ENCODE measurements at regions not wholly inside any gene's neighbourhood (a gene's known extent, or its start where the extent isn't known, plus 50 kb on each side); places are given as distances from the start of the nearest gene placed in this dataset.

GRCh38 chr7:25545124-25546008 is 317.1 kb upstream of the NPVF start:
- no peak overlapping the region for H3K4me3 ChIP-seq (replicated peaks; ENCODE audit: insufficient read depth, low read length)
- no peak overlapping the region for H3K27ac ChIP-seq (replicated peaks)
- no peak for DNase-seq (ENCODE audit: low read depth in 1 of 2, low spot score in 1 of 2)
- H3K27me3 ChIP-seq (ENCODE audit: insufficient read depth, poor library complexity, severe bottlenecking): peaks cover 3% of the 10 kb centered on the region
- TF ChIP-seq CTCF (IDR thresholded peaks at IDR 0.05; ENCODE audit: insufficient read depth, low read length): no peak
- TF ChIP-seq GABPA (IDR thresholded peaks at IDR 0.05; ENCODE audit: low read depth): no peak

- no peak overlapping the region for H3K4me3 ChIP-seq (replicated peaks; ENCODE audit: insufficient read depth, low read length)
- H3K27ac ChIP-seq (replicated peaks): no peak overlapping the region
- TF ChIP-seq CTCF (IDR thresholded peaks at IDR 0.05; ENCODE audit: insufficient read depth, low read length) (no peak), POLR2AphosphoS5 (IDR thresholded peaks at IDR 0.05; ENCODE audit: low read depth) (no peak), GABPA (IDR thresholded peaks at IDR 0.05; ENCODE audit: low read depth) (no peak), REST (IDR thresholded peaks at IDR 0.05; ENCODE audit: insufficient replicate concordance, low read depth) (no peak), SPI1 (IDR thresholded peaks at IDR 0.05; ENCODE audit: borderline replicate concordance, low read depth) (no peak)
- no peak for DNase-seq (ENCODE audit: low read depth in 1 of 2, low spot score in 1 of 2)
- H3K27me3 ChIP-seq (ENCODE audit: insufficient read depth, poor library complexity, severe bottlenecking): peaks cover 3% of the 10 kb centered on the region
Observed at GRCh38 chr7:25546306-25546705, 318.0 kb upstream of the NPVF start.

- TF ChIP-seq REST (IDR thresholded peaks at IDR 0.05; ENCODE audit: insufficient replicate concordance, low read depth): no peak
- no peak for TF ChIP-seq GABPA (IDR thresholded peaks at IDR 0.05; ENCODE audit: low read depth)
- no peak for TF ChIP-seq POLR2AphosphoS5 (IDR thresholded peaks at IDR 0.05; ENCODE audit: low read depth)
- TF ChIP-seq SPI1 (IDR thresholded peaks at IDR 0.05; ENCODE audit: borderline replicate concordance, low read depth): no peak
- no peak for TF ChIP-seq CTCF (IDR thresholded peaks at IDR 0.05; ENCODE audit: insufficient read depth, low read length)
- DNase-seq (ENCODE audit: low read depth in 1 of 2, low spot score in 1 of 2): no peak
- Histone ChIP-seq H3K27me3 (ENCODE audit: insufficient read depth, poor library complexity, severe bottlenecking) (peaks cover under 1% of the 10 kb centered on the region), H3K4me3 (replicated peaks; ENCODE audit: insufficient read depth, low read length) (no peak overlapping the region), H3K27ac (replicated peaks) (no peak overlapping the region)
Observed at GRCh38 chr7:25549271-25549921, 321.1 kb upstream of the NPVF start.

Data from HL-60 (cell line).